NT2/D1 (cell line): ENCODE measurements at regions not wholly inside any gene's neighbourhood (a gene's known extent, or its start where the extent isn't known, plus 50 kb on each side); places are given as distances from the start of the nearest gene placed in this dataset.

Experiments
- SUZ12 ChIP-seq: IDR thresholded peaks from 2 replicates; pipeline ENCODE4 v1.6.1; 2011; ENCODE audit not compliant: insufficient read length, insufficient read depth; ENCODE audit errors: extremely low read depth
- YY1 ChIP-seq: IDR thresholded peaks from 2 replicates; pipeline ENCODE4 v1.6.1; 2011; ENCODE audit not compliant: insufficient read length, insufficient read depth
- ZNF274 ChIP-seq: IDR thresholded peaks from 2 replicates; pipeline ENCODE4 v1.6.1; 2011; ENCODE audit warnings: mild to moderate bottlenecking, low read depth, low read length

DNA sequence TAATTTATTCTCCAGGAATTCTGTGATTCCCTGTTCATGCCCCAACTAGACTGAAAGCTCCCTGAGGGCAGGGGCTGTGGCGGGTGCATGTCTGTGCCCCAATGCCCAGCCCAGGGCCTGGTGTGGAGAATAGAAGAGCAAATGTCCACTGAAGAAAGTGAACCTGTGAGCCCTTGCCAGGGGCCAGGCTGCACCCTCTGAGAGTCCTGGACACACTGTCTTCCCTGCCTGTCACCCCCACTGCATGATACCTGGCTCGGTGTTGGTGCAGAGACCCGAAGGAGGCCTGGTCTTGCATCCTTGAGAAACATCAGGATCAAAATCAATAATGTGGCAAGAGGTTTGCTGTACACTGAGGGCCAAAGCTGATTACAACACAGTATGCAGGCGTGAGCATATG lies 69.8 kb upstream of the RUNX3 start:
- TF ChIP-seq SUZ12: no peak
- TF ChIP-seq ZNF274: no peak
- TF ChIP-seq YY1: no peak
